HG03575 (cell line): ENCODE measurements at regions not wholly inside any gene's neighbourhood (a gene's known extent, or its start where the extent isn't known, plus 50 kb on each side); places are given as distances from the start of the nearest gene placed in this dataset.
"Not testable (repeated sequence)": the region's sequence is repeated elsewhere in the genome, so short reads cannot be mapped to it uniquely, and the experiment has no call there.

Experiments used
- ATAC-seq: cut with Tn5 transposase; IDR thresholded peaks from one replicate; pipeline ENCODE4 v1.9.1; 2021; ENCODE audit not compliant: unreplicated experiment, insufficient number of reproducible peaks, low FRiP score; ENCODE audit errors: extremely low read depth

GRCh38 chr21:22120616-22121266 is 1122.5 kb downstream of the NCAM2 start:
- no peak for ATAC-seq

- ATAC-seq = no peak
Observed at GRCh38 chr21:22125581-22125980, 1127.4 kb downstream of the NCAM2 start.

- ATAC-seq = no peak
Observed at GRCh38 chr21:22128671-22129070, 1130.5 kb downstream of the NCAM2 start.

GRCh38 chr21:22132358-22133071 is 1134.3 kb downstream of the NCAM2 start:
- no peak for ATAC-seq

GRCh38 chr21:22136740-22137139 is 1138.5 kb downstream of the NCAM2 start:
- no peak for ATAC-seq

- no peak for ATAC-seq
Observed at GRCh38 chr21:22138297-22139016, 1140.2 kb downstream of the NCAM2 start.

- no peak for ATAC-seq
Observed at GRCh38 chr21:22145545-22145944, 1147.3 kb downstream of the NCAM2 start.

- ATAC-seq = no peak
Observed at GRCh38 chr21:22154579-22155274, 1156.5 kb downstream of the NCAM2 start.

- no peak for ATAC-seq
Observed at GRCh38 chr21:22164912-22165311, 1166.7 kb downstream of the NCAM2 start.

- no peak for ATAC-seq
Observed at GRCh38 chr21:22174746-22175145, 1176.5 kb downstream of the NCAM2 start.

GRCh38 chr21:22189278-22189677 is 1191.1 kb downstream of the NCAM2 start:
- no peak for ATAC-seq

- no peak for ATAC-seq
Observed at GRCh38 chr21:22191581-22191980, 1193.4 kb downstream of the NCAM2 start.

GRCh38 chr21:22192766-22193165 is 1194.6 kb downstream of the NCAM2 start:
- ATAC-seq = no peak

GRCh38 chr21:22194986-22195385 is 1196.8 kb downstream of the NCAM2 start:
- ATAC-seq = not testable (repeated sequence)

GRCh38 chr21:22200378-22201092 is 1202.3 kb downstream of the NCAM2 start:
- ATAC-seq = no peak

GRCh38 chr21:22201126-22201525 is 1202.9 kb downstream of the NCAM2 start:
- no peak for ATAC-seq

GRCh38 chr21:22201669-22202068 is 1203.5 kb downstream of the NCAM2 start:
- ATAC-seq = no peak

- ATAC-seq = no peak
Observed at GRCh38 chr21:22209304-22209700, 1211.1 kb downstream of the NCAM2 start.

GRCh38 chr21:22211943-22212342 is 1213.7 kb downstream of the NCAM2 start:
- no peak for ATAC-seq
